ENCODE measurements at regions not wholly inside any gene's neighbourhood (a gene's known extent, or its start where the extent isn't known, plus 50 kb on each side); places are given as distances from the start of the nearest gene placed in this dataset.

DNA sequence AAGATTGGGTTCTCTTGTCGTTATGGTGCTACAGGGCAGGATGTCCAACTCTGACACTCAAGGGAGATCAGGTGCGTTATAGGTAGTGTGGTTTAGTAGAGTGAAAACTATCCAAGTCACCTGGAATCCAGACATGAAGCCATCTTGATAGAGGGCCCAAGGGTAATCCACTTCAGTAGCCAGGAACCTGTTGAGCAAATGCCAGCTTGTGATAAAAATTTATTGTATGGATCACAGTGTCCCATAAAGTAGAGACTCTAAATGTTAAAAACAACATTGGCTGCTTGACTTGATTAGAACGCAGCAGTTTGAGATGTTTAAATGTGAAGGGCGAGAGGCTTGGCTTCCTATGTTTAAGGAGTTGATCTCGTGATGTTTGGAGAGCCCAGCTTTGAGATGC lies 105.7 kb upstream of the GMDS start:
- Histone ChIP-seq H3K79me2 (ENCODE audit: low read length) (no peaks in the 10 kb centered on the region), H4K20me1 (ENCODE audit: low read length) (no peaks in the 10 kb centered on the region), H3K9me3 (ENCODE audit: low read length) (no peaks in the 10 kb centered on the region), H3K4me3 (ENCODE audit: low read length) (no peak overlapping the region), H3K4me2 (ENCODE audit: low read length) (no peak overlapping the region), H3K36me3 (ENCODE audit: low read depth, low read length) (no peaks in the 10 kb centered on the region), H3K27ac (ENCODE audit: low read length) (no peak overlapping the region), H2AFZ (ENCODE audit: low read length) (no peak overlapping the region), H3K9ac (ENCODE audit: low read length) (no peak overlapping the region), H3F3A (ENCODE audit: low read length, unreplicated experiment) (no peaks in the 10 kb centered on the region), H3K9me2 (replicated peaks; ENCODE audit: low read length) (no peaks in the 10 kb centered on the region), H3K4me1 (ENCODE audit: insufficient read depth, low read length) (no peaks in the 10 kb centered on the region), H3K27me3 (ENCODE audit: low read length) (no peaks in the 10 kb centered on the region)
- POLR2A ChIA-PET (ENCODE audit: unreplicated experiment) = no interaction called here
- CTCF ChIA-PET = interaction anchor here (1.1 kb wide), 1 partner anchor 142 kb away, joined by 3 read pairs; no protein-coding TSS in a partner anchor
- ATAC-seq = no peak
- no TSS peak for BruUV-seq (replicated peaks)
- DNase-seq = no peak
- intact Hi-C loops (cut with micrococcal nuclease) = loop anchor here (5.0 kb wide), 1 partner anchor 281 kb away; no protein-coding TSS in a partner anchor
- TF ChIP-seq EZH2phosphoT487 (IDR thresholded peaks at IDR 0.05; ENCODE audit: borderline replicate concordance, low read length) = no peak
- TF ChIP-seq CTCF (conservative IDR thresholded peaks at IDR 0.05; ENCODE audit: low read depth, low read length) = no peak
- no peak for TF ChIP-seq EZH2 (IDR thresholded peaks at IDR 0.05; ENCODE audit: low read length, unreplicated experiment)

- no peak for TF ChIP-seq EZH2phosphoT487 (IDR thresholded peaks at IDR 0.05; ENCODE audit: borderline replicate concordance, low read length)
- no peak for TF ChIP-seq EZH2 (IDR thresholded peaks at IDR 0.05; ENCODE audit: low read length, unreplicated experiment)
- TF ChIP-seq CTCF (conservative IDR thresholded peaks at IDR 0.05; ENCODE audit: low read depth, low read length) = no peak
- no peak overlapping the region for H3K9ac ChIP-seq (ENCODE audit: low read length)
- no peaks in the 10 kb centered on the region for H3K79me2 ChIP-seq (ENCODE audit: low read length)
- H4K20me1 ChIP-seq (ENCODE audit: low read length) = no peaks in the 10 kb centered on the region
- ChIA-PET POLR2A (ENCODE audit: unreplicated experiment) (no interaction called here), CTCF (no interaction called here)
- BruUV-seq (replicated peaks) = no TSS peak
- H3K9me2 ChIP-seq (replicated peaks; ENCODE audit: low read length) = no peaks in the 10 kb centered on the region
- H2AFZ ChIP-seq (ENCODE audit: low read length) = no peak overlapping the region
- no peaks in the 10 kb centered on the region for H3K36me3 ChIP-seq (ENCODE audit: low read depth, low read length)
- DNase-seq = no peak
- H3K4me3 ChIP-seq (ENCODE audit: low read length) = no peak overlapping the region
- H3F3A ChIP-seq (ENCODE audit: low read length, unreplicated experiment) = no peaks in the 10 kb centered on the region
- H3K9me3 ChIP-seq (ENCODE audit: low read length) = no peaks in the 10 kb centered on the region
- no peaks in the 10 kb centered on the region for H3K27me3 ChIP-seq (ENCODE audit: low read length)
- ATAC-seq = no peak
- H3K4me2 ChIP-seq (ENCODE audit: low read length) = no peak overlapping the region
- H3K4me1 ChIP-seq (ENCODE audit: insufficient read depth, low read length) = no peaks in the 10 kb centered on the region
- H3K27ac ChIP-seq (ENCODE audit: low read length) = no peak overlapping the region
- intact Hi-C loops (cut with micrococcal nuclease) = no loop called here
Measured at GRCh38 chr6:2346078-2346477, 100.7 kb upstream of the GMDS start.

DNA sequence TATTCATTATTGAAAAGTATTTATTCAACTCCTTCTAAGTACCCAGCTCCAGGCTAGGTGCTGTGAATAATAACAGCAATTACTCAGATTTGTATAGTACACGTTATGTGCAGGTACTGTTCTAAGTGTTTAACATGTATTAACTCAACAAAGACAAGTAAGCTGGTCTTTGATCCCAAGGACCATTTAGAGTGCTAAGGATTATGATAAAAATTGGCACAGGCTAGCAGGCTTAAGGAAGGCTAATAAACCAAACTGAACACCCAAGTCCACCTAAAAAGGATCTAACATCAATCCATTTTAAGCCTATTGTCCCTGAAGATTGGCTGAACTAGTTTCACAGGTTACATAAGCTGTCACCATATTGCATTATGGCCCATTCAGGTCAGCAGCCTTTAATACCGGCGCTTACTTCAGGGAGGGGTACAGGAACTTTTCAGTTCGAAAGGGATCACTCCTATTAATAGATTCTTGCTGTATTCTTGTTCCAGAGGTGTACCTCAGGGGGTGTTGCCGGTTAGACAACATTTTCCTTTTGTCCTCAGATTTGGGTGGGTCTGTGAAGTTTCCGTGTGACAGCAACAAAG lies 99.0 kb upstream of the GMDS start:
- CTCF ChIA-PET = no interaction called here
- H3K27ac ChIP-seq (ENCODE audit: low read length) = no peak overlapping the region
- TF ChIP-seq CTCF (conservative IDR thresholded peaks at IDR 0.05; ENCODE audit: low read depth, low read length) = no peak
- TF ChIP-seq EZH2phosphoT487 (IDR thresholded peaks at IDR 0.05; ENCODE audit: borderline replicate concordance, low read length) = no peak
- no peak for TF ChIP-seq EZH2 (IDR thresholded peaks at IDR 0.05; ENCODE audit: low read length, unreplicated experiment)
- no peak for DNase-seq
- H3K36me3 ChIP-seq (ENCODE audit: low read depth, low read length) = no peaks in the 10 kb centered on the region
- H3K27me3 ChIP-seq (ENCODE audit: low read length) = no peaks in the 10 kb centered on the region
- H3K4me3 ChIP-seq (ENCODE audit: low read length) = no peak overlapping the region
- H3K9me2 ChIP-seq (replicated peaks; ENCODE audit: low read length) = no peaks in the 10 kb centered on the region
- no peaks in the 10 kb centered on the region for H4K20me1 ChIP-seq (ENCODE audit: low read length)
- intact Hi-C loops (cut with micrococcal nuclease) = no loop called here
- no peak overlapping the region for H3K4me2 ChIP-seq (ENCODE audit: low read length)
- no peaks in the 10 kb centered on the region for H3F3A ChIP-seq (ENCODE audit: low read length, unreplicated experiment)
- no peaks in the 10 kb centered on the region for H3K4me1 ChIP-seq (ENCODE audit: insufficient read depth, low read length)
- no peaks in the 10 kb centered on the region for H3K9me3 ChIP-seq (ENCODE audit: low read length)
- POLR2A ChIA-PET (ENCODE audit: unreplicated experiment) = no interaction called here
- H3K9ac ChIP-seq (ENCODE audit: low read length) = no peak overlapping the region
- ATAC-seq = no peak
- H3K79me2 ChIP-seq (ENCODE audit: low read length) = no peaks in the 10 kb centered on the region
- H2AFZ ChIP-seq (ENCODE audit: low read length) = no peak overlapping the region
- no TSS peak for BruUV-seq (replicated peaks)

Data from PC-3 (cell line).